ENCODE measurements at regions not wholly inside any gene's neighbourhood (a gene's known extent, or its start where the extent isn't known, plus 50 kb on each side); places are given as distances from the start of the nearest gene placed in this dataset.

GRCh38 chr15:69757186-69757585 is 304.6 kb downstream of the RPLP1 start:
- no peak overlapping the region for H3K4me3 ChIP-seq (ENCODE audit: low read depth, low read length)
- no peak for TF ChIP-seq CTCF (IDR thresholded peaks at IDR 0.05; ENCODE audit: insufficient read depth, low read length)
- DNase-seq (ENCODE audit: low read depth), result no peak

GRCh38 chr15:69758291-69758771 is 305.7 kb downstream of the RPLP1 start:
- peak; percentile 63 for DNase-seq (ENCODE audit: low read depth)
- TF ChIP-seq CTCF (IDR thresholded peaks at IDR 0.05; ENCODE audit: insufficient read depth, low read length), result no peak
- H3K4me3 ChIP-seq (ENCODE audit: low read depth, low read length), result no peak overlapping the region

- peak; percentile 27 for DNase-seq (ENCODE audit: low read depth)
- H3K4me3 ChIP-seq (ENCODE audit: low read depth, low read length), result no peak overlapping the region
- no peak for TF ChIP-seq CTCF (IDR thresholded peaks at IDR 0.05; ENCODE audit: insufficient read depth, low read length)
Measured at GRCh38 chr15:69758810-69759790, 306.5 kb downstream of the RPLP1 start.

GRCh38 chr15:69760258-69760845 is 307.7 kb downstream of the RPLP1 start:
- H3K4me3 ChIP-seq (ENCODE audit: low read depth, low read length), result no peak overlapping the region
- peak; percentile 86 for DNase-seq (ENCODE audit: low read depth)

GRCh38 chr15:69760890-69761568 is 308.4 kb downstream of the RPLP1 start:
- no peak overlapping the region for H3K4me3 ChIP-seq (ENCODE audit: low read depth, low read length)
- TF ChIP-seq CTCF (IDR thresholded peaks at IDR 0.05; ENCODE audit: insufficient read depth, low read length), result no peak
- peak; percentile 99 for DNase-seq (ENCODE audit: low read depth)

More at GRCh38 chr15:69760258-69760845, 307.7 kb downstream of the RPLP1 start:
- no peak for TF ChIP-seq CTCF (IDR thresholded peaks at IDR 0.05; ENCODE audit: insufficient read depth, low read length)

GRCh38 chr15:69762373-69763148 is 309.9 kb downstream of the RPLP1 start:
- H3K4me3 ChIP-seq (ENCODE audit: low read depth, low read length), result no peak overlapping the region
- no peak for TF ChIP-seq CTCF (IDR thresholded peaks at IDR 0.05; ENCODE audit: insufficient read depth, low read length)
- no peak for DNase-seq (ENCODE audit: low read depth)
